ENCODE measurements at regions not wholly inside any gene's neighbourhood (a gene's known extent, or its start where the extent isn't known, plus 50 kb on each side); places are given as distances from the start of the nearest gene placed in this dataset.
A peak's percentile ranks its signal among the peaks of the same experiment; 100 is the strongest.

- H3K27me3 Mint-ChIP-seq, result no peaks in the 10 kb centered on the region
- no peak overlapping the region for H3K27ac Mint-ChIP-seq
- peaks cover 13% of the 10 kb centered on the region for H3K4me1 Mint-ChIP-seq (ENCODE audit: low read depth)
- no peaks in the 10 kb centered on the region for H3K36me3 Mint-ChIP-seq
- no peaks in the 10 kb centered on the region for H3K9me3 Mint-ChIP-seq (ENCODE audit: low read depth)
- H3K4me3 Mint-ChIP-seq, result no peak overlapping the region
Measured at GRCh38 chr1:43039228-43040055, 80.8 kb upstream of the SLC2A1 start.

DNA sequence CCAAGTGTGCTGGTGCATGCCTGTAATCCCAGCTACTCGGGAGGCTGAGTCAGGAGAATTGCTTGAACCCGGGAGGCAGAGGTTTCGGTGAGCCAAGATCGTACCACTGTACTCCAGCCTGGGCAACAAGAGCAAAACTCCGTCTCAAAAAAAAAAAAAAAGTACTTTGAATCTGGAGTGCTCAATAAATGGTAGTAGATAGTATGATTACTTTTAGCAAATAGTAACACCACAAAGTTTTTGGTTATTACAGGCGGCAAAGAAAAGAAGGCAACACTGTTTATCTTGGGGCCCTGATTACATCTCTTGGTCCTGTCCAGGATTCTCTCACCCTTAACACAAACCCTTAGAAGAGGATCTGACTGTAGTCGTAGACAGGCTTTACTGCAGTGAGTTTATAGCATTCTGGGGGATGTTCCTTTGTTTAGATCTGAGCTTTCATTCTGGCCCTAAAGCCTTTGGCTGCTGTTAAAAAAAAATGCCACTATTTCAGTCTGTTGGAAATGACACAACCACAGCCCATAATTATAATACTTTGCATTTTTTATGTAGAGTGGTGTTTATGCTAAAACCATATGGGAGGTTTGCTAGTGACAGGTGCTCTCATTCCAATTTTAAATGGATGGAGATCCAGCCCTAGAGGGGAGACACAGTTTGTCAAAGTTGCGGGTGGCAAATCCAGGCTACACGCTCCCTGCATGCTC lies 79.7 kb upstream of the SLC2A1 start:
- H3K27ac Mint-ChIP-seq, result no peak overlapping the region
- H3K36me3 Mint-ChIP-seq, result no peaks in the 10 kb centered on the region
- H3K4me1 Mint-ChIP-seq (ENCODE audit: low read depth), result peaks cover 17% of the 10 kb centered on the region
- H3K9me3 Mint-ChIP-seq (ENCODE audit: low read depth), result no peaks in the 10 kb centered on the region
- H3K27me3 Mint-ChIP-seq, result no peaks in the 10 kb centered on the region
- no peak overlapping the region for H3K4me3 Mint-ChIP-seq

DNA sequence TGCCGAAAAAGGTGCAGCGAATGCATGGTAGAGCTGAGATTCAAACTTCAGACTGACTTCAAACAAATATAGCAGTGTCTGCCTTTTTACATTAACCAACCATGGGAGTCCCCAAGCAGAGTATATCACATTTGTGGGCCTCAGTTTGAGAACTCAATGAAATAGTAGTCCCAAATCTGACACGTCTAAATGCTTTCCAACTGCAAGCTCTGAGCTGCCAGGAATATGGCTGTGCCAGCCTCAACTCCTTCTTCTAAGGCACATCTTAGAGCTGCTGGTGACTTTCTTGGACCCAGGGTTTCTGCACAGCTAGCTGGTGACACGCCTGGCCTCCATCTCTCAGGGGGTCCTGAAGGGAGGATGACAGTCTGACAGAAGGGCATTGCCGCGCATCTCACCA lies 78.8 kb upstream of the SLC2A1 start:
- Mint-ChIP-seq H3K4me1 (ENCODE audit: low read depth) (peaks cover 17% of the 10 kb centered on the region), H3K27ac (no peak overlapping the region), H3K36me3 (no peaks in the 10 kb centered on the region), H3K9me3 (ENCODE audit: low read depth) (no peaks in the 10 kb centered on the region), H3K4me3 (no peak overlapping the region), H3K27me3 (no peaks in the 10 kb centered on the region)

DNA sequence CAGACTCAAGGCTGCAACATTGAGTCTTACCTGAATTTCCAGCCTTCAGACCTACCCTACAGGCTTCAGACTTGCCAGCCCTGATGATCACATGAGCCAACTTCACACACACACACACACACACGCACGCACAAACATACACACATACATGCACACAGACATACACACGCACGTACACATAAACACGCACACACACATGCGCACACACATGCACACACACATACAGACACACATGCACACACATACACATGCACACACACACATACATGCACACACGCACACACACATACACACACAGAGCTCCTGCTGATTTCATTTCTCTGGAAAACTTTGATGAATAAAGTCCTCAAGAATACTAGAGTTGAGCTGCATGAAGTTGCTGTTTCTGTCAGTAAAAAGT lies 78.3 kb upstream of the SLC2A1 start:
- no peaks in the 10 kb centered on the region for H3K36me3 Mint-ChIP-seq
- H3K27me3 Mint-ChIP-seq, result no peaks in the 10 kb centered on the region
- peaks cover 17% of the 10 kb centered on the region for H3K4me1 Mint-ChIP-seq (ENCODE audit: low read depth)
- H3K4me3 Mint-ChIP-seq, result no peak overlapping the region
- H3K9me3 Mint-ChIP-seq (ENCODE audit: low read depth), result no peaks in the 10 kb centered on the region
- no peak overlapping the region for H3K27ac Mint-ChIP-seq

DNA sequence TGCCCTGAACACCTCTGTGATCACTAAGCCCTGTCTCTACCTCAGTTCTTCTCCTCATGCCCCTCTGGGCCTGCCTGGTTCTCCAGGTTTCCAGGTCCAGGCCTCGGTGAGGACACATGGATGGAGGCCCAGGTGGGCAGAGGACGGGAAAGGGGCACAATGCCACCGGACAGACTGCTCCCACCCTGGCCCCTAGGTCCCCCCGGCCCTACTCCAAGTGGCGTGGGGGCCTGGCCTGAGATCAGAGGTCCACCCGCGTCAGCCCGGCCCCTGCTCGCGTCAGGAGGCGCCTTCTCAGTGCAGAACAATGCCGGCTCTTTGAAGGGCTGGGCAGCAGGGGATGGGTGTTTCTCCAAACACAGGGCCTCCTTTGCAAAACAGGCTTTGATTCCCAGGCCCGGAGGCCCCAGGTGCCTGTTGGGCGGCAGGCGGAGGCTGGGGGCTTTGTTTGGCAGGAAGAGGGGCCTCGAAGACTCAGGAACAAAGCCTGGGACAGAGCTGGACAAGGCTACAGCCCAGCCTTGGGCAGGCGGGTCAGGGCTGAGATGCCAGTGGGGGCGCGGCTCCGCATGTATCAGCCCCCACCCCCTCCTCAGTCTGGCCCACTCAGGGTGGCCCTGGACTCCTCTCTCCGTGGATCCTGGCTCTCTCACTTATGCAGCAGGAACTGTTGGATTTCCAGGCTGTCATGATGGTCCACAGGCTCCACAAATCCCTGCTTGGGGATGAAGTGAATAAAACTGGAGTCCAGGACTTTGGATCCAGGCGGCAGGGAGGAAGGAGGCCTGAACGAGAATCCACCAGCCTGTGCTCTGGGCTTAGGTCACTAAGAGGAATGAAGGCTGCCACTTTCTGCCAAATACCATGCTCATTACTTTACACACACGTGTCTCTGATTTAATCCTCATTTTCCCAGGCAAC lies 77.4 kb upstream of the SLC2A1 start:
- Mint-ChIP-seq H3K9me3 (ENCODE audit: low read depth) (no peaks in the 10 kb centered on the region), H3K36me3 (no peaks in the 10 kb centered on the region), H3K4me3 (no peak overlapping the region), H3K27ac (peak overlapping the region; percentile 28), H3K4me1 (ENCODE audit: low read depth) (peaks cover 17% of the 10 kb centered on the region), H3K27me3 (no peaks in the 10 kb centered on the region)

DNA sequence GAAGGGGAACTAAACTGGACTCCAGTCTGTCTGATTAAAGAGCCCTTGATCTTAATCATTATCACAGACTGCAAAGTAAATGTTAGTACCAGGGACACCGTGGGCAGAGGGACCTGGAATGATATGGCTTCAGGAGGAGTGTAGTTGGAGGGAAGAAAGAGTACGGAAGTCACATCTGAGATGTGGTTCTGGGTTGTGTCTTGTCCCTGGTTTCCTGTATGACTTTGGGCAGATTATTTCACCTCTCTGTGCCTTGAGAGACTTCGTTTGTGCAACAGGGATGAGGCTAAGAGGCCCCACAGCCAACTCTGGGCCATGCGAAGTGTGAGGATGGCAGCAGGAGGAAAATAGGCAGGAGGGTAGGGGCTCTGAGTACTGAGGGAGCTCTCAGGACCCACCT lies 76.1 kb upstream of the SLC2A1 start:
- Mint-ChIP-seq H3K27ac (peak overlapping the region; percentile 93), H3K36me3 (no peaks in the 10 kb centered on the region), H3K9me3 (ENCODE audit: low read depth) (no peaks in the 10 kb centered on the region), H3K4me3 (peak overlapping the region; percentile 40), H3K4me1 (ENCODE audit: low read depth) (peaks cover 17% of the 10 kb centered on the region), H3K27me3 (no peaks in the 10 kb centered on the region)

GRCh38 chr1:43034195-43034658 lies 75.6 kb upstream of the SLC2A1 start:
- Mint-ChIP-seq H3K27ac (peak overlapping the region; percentile 93), H3K36me3 (no peaks in the 10 kb centered on the region), H3K4me1 (ENCODE audit: low read depth) (peaks cover 17% of the 10 kb centered on the region), H3K27me3 (no peaks in the 10 kb centered on the region), H3K4me3 (peak overlapping the region; percentile 40), H3K9me3 (ENCODE audit: low read depth) (no peaks in the 10 kb centered on the region)

DNA sequence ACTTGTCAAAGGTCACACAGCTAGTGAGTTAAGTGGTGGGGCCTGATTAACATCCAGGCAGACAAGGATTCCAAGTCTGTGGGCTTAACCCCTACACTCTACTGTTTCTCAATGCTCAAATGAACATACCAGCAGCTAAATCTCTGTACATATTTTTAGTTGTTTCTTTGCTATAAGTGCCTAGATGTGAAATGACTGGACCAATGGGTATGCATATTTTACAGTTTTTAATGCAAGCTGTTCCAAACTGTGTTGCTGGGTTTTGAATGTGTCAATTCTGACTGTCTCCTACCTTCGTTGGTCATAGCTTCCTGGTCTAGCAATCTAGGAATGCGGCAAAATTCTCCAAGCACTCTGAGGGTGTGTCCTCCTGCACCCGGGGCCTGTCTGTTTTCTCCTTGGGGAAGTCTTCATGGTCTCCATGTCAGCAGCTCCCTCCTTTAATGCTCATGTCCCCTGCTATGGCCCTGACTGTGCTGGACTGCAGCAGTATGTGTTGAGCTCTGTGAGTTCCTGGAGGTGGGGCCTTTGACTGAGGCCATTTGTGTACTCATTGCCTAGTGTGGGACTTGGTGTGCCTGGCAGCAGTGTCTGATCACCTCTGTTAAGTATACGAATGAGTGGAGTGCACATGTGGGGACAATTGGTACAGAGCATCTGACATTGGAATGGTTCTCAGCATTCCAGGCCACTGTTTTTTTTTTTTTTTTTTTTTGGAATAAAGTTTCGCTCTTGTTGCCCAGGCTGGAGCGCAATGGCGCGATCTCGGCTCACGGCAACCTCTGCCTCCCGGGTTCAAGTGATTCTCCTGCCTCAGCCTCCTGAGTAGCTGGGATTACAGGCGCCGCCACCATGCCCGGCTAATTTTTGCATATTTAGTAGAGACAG lies 72.9 kb upstream of the SLC2A1 start:
- no peaks in the 10 kb centered on the region for H3K36me3 Mint-ChIP-seq
- H3K27ac Mint-ChIP-seq, result no peak overlapping the region
- peaks cover 16% of the 10 kb centered on the region for H3K4me1 Mint-ChIP-seq (ENCODE audit: low read depth)
- H3K4me3 Mint-ChIP-seq, result no peak overlapping the region
- no peaks in the 10 kb centered on the region for H3K27me3 Mint-ChIP-seq
- H3K9me3 Mint-ChIP-seq (ENCODE audit: low read depth), result no peaks in the 10 kb centered on the region

GRCh38 chr1:43024905-43025304 lies 66.2 kb upstream of the SLC2A1 start:
- no peaks in the 10 kb centered on the region for H3K4me1 Mint-ChIP-seq (ENCODE audit: low read depth)

GRCh38 chr1:43021547-43022474 lies 63.1 kb upstream of the SLC2A1 start:
- H3K27me3 Mint-ChIP-seq, result peaks cover 1% of the 10 kb centered on the region
- H3K27ac Mint-ChIP-seq, result no peak overlapping the region
- no peak overlapping the region for H3K4me3 Mint-ChIP-seq
- no peaks in the 10 kb centered on the region for H3K36me3 Mint-ChIP-seq
- H3K9me3 Mint-ChIP-seq (ENCODE audit: low read depth), result no peaks in the 10 kb centered on the region
- no peaks in the 10 kb centered on the region for H3K4me1 Mint-ChIP-seq (ENCODE audit: low read depth)

More at GRCh38 chr1:43024905-43025304, 66.2 kb upstream of the SLC2A1 start:
- Mint-ChIP-seq H3K9me3 (ENCODE audit: low read depth) (no peaks in the 10 kb centered on the region), H3K36me3 (no peaks in the 10 kb centered on the region), H3K27me3 (no peaks in the 10 kb centered on the region), H3K4me3 (no peak overlapping the region), H3K27ac (no peak overlapping the region)

DNA sequence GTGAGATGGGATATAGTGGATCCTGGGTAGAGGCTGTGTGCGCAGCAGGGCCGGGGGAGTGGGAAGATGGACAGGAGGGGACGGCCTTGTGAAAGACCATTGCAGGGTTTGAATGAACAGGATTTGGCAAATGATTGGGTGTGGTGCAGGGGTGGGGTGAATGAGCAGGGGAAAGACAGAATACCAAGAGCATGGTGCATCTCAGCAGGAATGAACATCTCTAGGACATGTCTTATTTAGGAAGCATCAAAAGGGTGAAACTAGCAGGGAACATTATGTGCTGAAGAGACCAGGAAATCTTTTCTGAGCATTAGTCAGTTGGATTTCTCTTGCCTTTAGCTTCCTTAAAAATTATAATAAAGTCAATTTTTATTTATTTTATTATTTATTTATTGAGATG lies 60.6 kb upstream of the SLC2A1 start:
- Mint-ChIP-seq H3K27ac (no peak overlapping the region), H3K4me1 (ENCODE audit: low read depth) (no peaks in the 10 kb centered on the region), H3K9me3 (ENCODE audit: low read depth) (no peaks in the 10 kb centered on the region)

DNA sequence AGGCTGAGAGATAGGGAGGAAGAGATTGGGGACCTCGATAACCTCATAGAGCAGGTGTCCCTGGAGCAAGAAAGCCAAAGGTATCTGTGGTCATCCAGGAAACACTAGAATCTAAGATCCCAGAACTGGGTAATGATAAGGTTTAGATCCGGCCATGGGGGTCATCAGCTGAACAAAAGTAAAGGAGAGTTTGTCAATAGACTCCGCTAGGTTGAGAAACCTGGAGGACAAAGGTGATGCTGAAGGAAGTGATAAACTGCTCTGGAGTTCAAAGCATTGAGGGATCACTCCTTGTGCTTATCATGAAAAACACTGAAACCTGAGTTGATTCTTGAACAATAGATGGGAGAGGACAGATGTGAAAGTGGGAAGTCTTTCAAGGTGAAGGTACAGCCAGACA lies 59.5 kb upstream of the SLC2A1 start:
- no peak overlapping the region for H3K4me3 Mint-ChIP-seq

More for the DNA sequence above, 60.6 kb upstream of the SLC2A1 start:
- no peak overlapping the region for H3K4me3 Mint-ChIP-seq
- no peaks in the 10 kb centered on the region for H3K36me3 Mint-ChIP-seq
- H3K27me3 Mint-ChIP-seq, result peaks cover 1% of the 10 kb centered on the region

DNA sequence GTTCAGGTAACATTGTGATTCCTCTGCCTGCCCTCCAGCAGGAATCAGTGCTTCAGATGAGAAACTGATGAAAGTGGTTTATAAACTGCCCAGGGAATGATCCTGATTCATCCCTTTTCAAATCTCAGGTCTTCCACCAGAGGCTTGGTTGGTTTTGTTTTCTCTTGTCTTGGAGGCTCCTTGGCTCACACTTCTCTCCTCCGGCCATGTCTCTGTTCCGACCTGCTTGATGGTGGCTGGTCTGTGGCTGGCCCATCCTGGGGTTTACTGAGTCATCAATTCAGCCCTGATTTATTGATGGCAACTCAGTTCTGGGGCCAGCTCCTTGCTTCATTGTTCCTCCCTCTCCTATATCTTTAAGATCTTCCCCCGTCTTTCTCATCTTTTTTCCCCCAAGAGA lies 56.6 kb upstream of the SLC2A1 start:
- no peak overlapping the region for H3K27ac Mint-ChIP-seq
- H3K27me3 Mint-ChIP-seq, result peaks cover 3% of the 10 kb centered on the region
- no peaks in the 10 kb centered on the region for H3K9me3 Mint-ChIP-seq (ENCODE audit: low read depth)
- H3K36me3 Mint-ChIP-seq, result no peaks in the 10 kb centered on the region
- H3K4me1 Mint-ChIP-seq (ENCODE audit: low read depth), result no peaks in the 10 kb centered on the region
- no peak overlapping the region for H3K4me3 Mint-ChIP-seq

More for the DNA sequence above, 59.5 kb upstream of the SLC2A1 start:
- H3K36me3 Mint-ChIP-seq, result no peaks in the 10 kb centered on the region
- peaks cover 1% of the 10 kb centered on the region for H3K27me3 Mint-ChIP-seq
- no peaks in the 10 kb centered on the region for H3K9me3 Mint-ChIP-seq (ENCODE audit: low read depth)
- H3K27ac Mint-ChIP-seq, result no peak overlapping the region
- H3K4me1 Mint-ChIP-seq (ENCODE audit: low read depth), result no peaks in the 10 kb centered on the region

Data from activated naive CD8-positive, alpha-beta T cell (primary cell).